ENCODE measurements at regions not wholly inside any gene's neighbourhood (a gene's known extent, or its start where the extent isn't known, plus 50 kb on each side); places are given as distances from the start of the nearest gene placed in this dataset.

- TF ChIP-seq CTCF (IDR thresholded peaks at IDR 0.05), result no peak
- intact Hi-C loops (cut with DNase I, micrococcal nuclease), result no loop called here
- ATAC-seq, result no peak
Measured at GRCh38 chr4:62226082-62226481, 1026.0 kb downstream of the ADGRL3 start.

GRCh38 chr4:62222121-62222520 lies 1022.0 kb downstream of the ADGRL3 start:
- intact Hi-C loops (cut with DNase I, micrococcal nuclease), result no loop called here
- ATAC-seq (no peak), DNase-seq (no peak)
- Histone ChIP-seq H3K4me3 (no peak overlapping the region), H3K9me3 (no peaks in the 10 kb centered on the region), H3K4me1 (ENCODE audit: low read depth) (no peaks in the 10 kb centered on the region), H3K36me3 (ENCODE audit: low read depth) (no peaks in the 10 kb centered on the region)
- TF ChIP-seq CTCF (IDR thresholded peaks at IDR 0.05), result no peak

More at GRCh38 chr4:62226082-62226481, 1026.0 kb downstream of the ADGRL3 start:
- no peak overlapping the region for H3K4me3 ChIP-seq
- no peaks in the 10 kb centered on the region for H3K36me3 ChIP-seq (ENCODE audit: low read depth)
- H3K4me1 ChIP-seq (ENCODE audit: low read depth), result no peaks in the 10 kb centered on the region
- DNase-seq, result no peak
- no peaks in the 10 kb centered on the region for H3K9me3 ChIP-seq

GRCh38 chr4:62210486-62210885 lies 1010.4 kb downstream of the ADGRL3 start:
- DNase-seq (no peak), ATAC-seq (no peak)
- intact Hi-C loops (cut with DNase I, micrococcal nuclease), result no loop called here
- TF ChIP-seq CTCF (IDR thresholded peaks at IDR 0.05), result no peak
- Histone ChIP-seq H3K4me3 (no peak overlapping the region), H3K9me3 (no peaks in the 10 kb centered on the region), H3K4me1 (ENCODE audit: low read depth) (no peaks in the 10 kb centered on the region), H3K36me3 (ENCODE audit: low read depth) (no peaks in the 10 kb centered on the region)

GRCh38 chr4:62209757-62210485 lies 1009.8 kb downstream of the ADGRL3 start:
- no peaks in the 10 kb centered on the region for H3K36me3 ChIP-seq (ENCODE audit: low read depth)
- intact Hi-C loops (cut with DNase I, micrococcal nuclease), result no loop called here
- no peaks in the 10 kb centered on the region for H3K4me1 ChIP-seq (ENCODE audit: low read depth)
- TF ChIP-seq CTCF (IDR thresholded peaks at IDR 0.05), result no peak
- no peak for ATAC-seq
- H3K4me3 ChIP-seq, result no peak overlapping the region
- DNase-seq, result no peak
- H3K9me3 ChIP-seq, result no peaks in the 10 kb centered on the region

GRCh38 chr4:62208921-62209320 lies 1008.8 kb downstream of the ADGRL3 start:
- ATAC-seq (no peak), DNase-seq (no peak)
- Histone ChIP-seq H3K4me1 (ENCODE audit: low read depth) (no peaks in the 10 kb centered on the region), H3K36me3 (ENCODE audit: low read depth) (no peaks in the 10 kb centered on the region), H3K4me3 (no peak overlapping the region), H3K9me3 (no peaks in the 10 kb centered on the region)
- intact Hi-C loops (cut with DNase I, micrococcal nuclease), result no loop called here
- no peak for TF ChIP-seq CTCF (IDR thresholded peaks at IDR 0.05)

- ATAC-seq (no peak), DNase-seq (no peak)
- Histone ChIP-seq H3K4me3 (no peak overlapping the region), H3K4me1 (ENCODE audit: low read depth) (no peaks in the 10 kb centered on the region), H3K9me3 (no peaks in the 10 kb centered on the region), H3K36me3 (ENCODE audit: low read depth) (no peaks in the 10 kb centered on the region)
- no peak for TF ChIP-seq CTCF (IDR thresholded peaks at IDR 0.05)
- intact Hi-C loops (cut with DNase I, micrococcal nuclease), result no loop called here
Measured at GRCh38 chr4:62204136-62204535, 1004.0 kb downstream of the ADGRL3 start.
